ENCODE measurements at regions not wholly inside any gene's neighbourhood (a gene's known extent, or its start where the extent isn't known, plus 50 kb on each side); places are given as distances from the start of the nearest gene placed in this dataset.

- DNase-seq (ENCODE audit: low spot score), result no peak
Measured at GRCh38 chr6:148291876-148292275, 50.8 kb upstream of the SASH1 start.

Measured in pons (tissue), 1 donor.